AG10803 (cell line): ENCODE measurements at regions not wholly inside any gene's neighbourhood (a gene's known extent, or its start where the extent isn't known, plus 50 kb on each side); places are given as distances from the start of the nearest gene placed in this dataset.

Source experiments
- DNase-seq: peaks from one replicate; pipeline ENCODE4 v3.0.0; 2010; ENCODE audit warnings: low read depth
- H3K4me3 ChIP-seq: 2 replicates; pipeline ENCODE4 v1.5.1; 2011; ENCODE audit warnings: mild to moderate bottlenecking, low read length, control low read depth
- CTCF ChIP-seq: conservative IDR thresholded peaks from 2 replicates; pipeline ENCODE4 v1.5.1; 2011; ENCODE audit warnings: mild to moderate bottlenecking, low read length, control low read depth, inconsistent platforms

GRCh38 chr20:40238511-40238910 is 450.5 kb downstream of the MAFB start:
- no peak overlapping the region for H3K4me3 ChIP-seq
- TF ChIP-seq CTCF: no peak
- DNase-seq: no peak

- DNase-seq: no peak
- no peak for TF ChIP-seq CTCF
- no peak overlapping the region for H3K4me3 ChIP-seq
Observed at GRCh38 chr20:40234593-40234992, 454.4 kb downstream of the MAFB start.

GRCh38 chr20:40233406-40233805 is 455.6 kb downstream of the MAFB start:
- TF ChIP-seq CTCF: no peak
- DNase-seq: no peak
- H3K4me3 ChIP-seq: no peak overlapping the region

- TF ChIP-seq CTCF: no peak
Observed at GRCh38 chr20:40232756-40233155, 456.3 kb downstream of the MAFB start.

GRCh38 chr20:40232273-40232672 is 456.8 kb downstream of the MAFB start:
- no peak for TF ChIP-seq CTCF
- H3K4me3 ChIP-seq: no peak overlapping the region
- DNase-seq: peak; percentile 22

More at GRCh38 chr20:40232756-40233155, 456.3 kb downstream of the MAFB start:
- H3K4me3 ChIP-seq: no peak overlapping the region
- no peak for DNase-seq

GRCh38 chr20:40230486-40230885 is 458.6 kb downstream of the MAFB start:
- no peak for DNase-seq
- H3K4me3 ChIP-seq: no peak overlapping the region
- no peak for TF ChIP-seq CTCF

- peak; percentile 17 for DNase-seq
- TF ChIP-seq CTCF: no peak
- no peak overlapping the region for H3K4me3 ChIP-seq
Observed at GRCh38 chr20:40225596-40225995, 463.4 kb downstream of the MAFB start.
